Glutamatergic neuron (in vitro differentiated cells): ENCODE measurements at regions not wholly inside any gene's neighbourhood (a gene's known extent, or its start where the extent isn't known, plus 50 kb on each side); places are given as distances from the start of the nearest gene placed in this dataset.

Experiments
- DNase-seq: peaks from one replicate; pipeline ENCODE4 v3.0.0; 2022
- H3K27ac Mint-ChIP-seq: one replicate; pipeline ENCODE4 v1.8.0; 2020; ENCODE audit warnings: mild to moderate bottlenecking, mixed read lengths, inconsistent platforms; ENCODE audit not compliant: unreplicated experiment
- H3K27me3 Mint-ChIP-seq: one replicate; pipeline ENCODE4 v1.8.0; 2020; ENCODE audit warnings: mild to moderate bottlenecking, moderate library complexity, mixed read lengths, inconsistent platforms; ENCODE audit not compliant: unreplicated experiment
- H3K36me3 Mint-ChIP-seq: one replicate; pipeline ENCODE4 v1.8.0; 2020; ENCODE audit warnings: mild to moderate bottlenecking, mixed read lengths, inconsistent platforms; ENCODE audit not compliant: unreplicated experiment
- H3K4me1 Mint-ChIP-seq: one replicate; pipeline ENCODE4 v1.8.0; 2020; ENCODE audit warnings: mild to moderate bottlenecking, low read depth, mixed read lengths, inconsistent platforms; ENCODE audit not compliant: unreplicated experiment
- H3K4me3 Mint-ChIP-seq: one replicate; pipeline ENCODE4 v1.8.0; 2020; ENCODE audit warnings: mild to moderate bottlenecking, mixed read lengths, inconsistent platforms; ENCODE audit not compliant: unreplicated experiment
- H3K9me3 Mint-ChIP-seq: one replicate; pipeline ENCODE4 v1.8.0; 2020; ENCODE audit warnings: mild to moderate bottlenecking, moderate library complexity, mixed read lengths, inconsistent platforms; ENCODE audit not compliant: unreplicated experiment
- TF ChIP-seq, protein P1 (sequence below): fragments of 200-600 bp; sonication (generic); IDR thresholded peaks from one replicate; pipeline ENCODE4 v1.5.0; 2021; ENCODE audit not compliant: partially characterized antibody, unreplicated experiment

DNA sequence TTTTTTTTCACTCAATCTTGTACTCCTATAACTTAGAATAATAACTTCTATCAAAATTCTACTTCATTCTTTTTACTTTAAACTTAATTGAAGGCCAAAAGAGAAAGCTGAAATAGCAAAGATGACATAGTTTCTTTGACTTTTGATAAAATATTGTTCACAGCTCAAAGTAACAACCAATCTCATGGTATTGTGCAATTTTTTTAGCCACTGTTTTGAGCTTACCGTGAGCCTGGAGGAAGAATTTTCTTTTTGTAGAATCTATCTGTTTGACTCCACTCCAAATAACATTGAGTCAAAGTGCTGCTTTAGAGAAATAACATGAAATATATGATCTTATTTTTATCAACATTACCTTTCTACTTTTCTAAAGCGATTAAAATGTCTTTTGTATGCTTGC is 903.9 kb upstream of the FOXG1 start:
- DNase-seq: no peak
- Mint-ChIP-seq H3K4me3 (no peak overlapping the region), H3K27ac (no peak overlapping the region), H3K4me1 (no peaks in the 10 kb centered on the region), H3K27me3 (no peaks in the 10 kb centered on the region), H3K36me3 (no peaks in the 10 kb centered on the region), H3K9me3 (no peaks in the 10 kb centered on the region)
- TF ChIP-seq, protein P1, sequence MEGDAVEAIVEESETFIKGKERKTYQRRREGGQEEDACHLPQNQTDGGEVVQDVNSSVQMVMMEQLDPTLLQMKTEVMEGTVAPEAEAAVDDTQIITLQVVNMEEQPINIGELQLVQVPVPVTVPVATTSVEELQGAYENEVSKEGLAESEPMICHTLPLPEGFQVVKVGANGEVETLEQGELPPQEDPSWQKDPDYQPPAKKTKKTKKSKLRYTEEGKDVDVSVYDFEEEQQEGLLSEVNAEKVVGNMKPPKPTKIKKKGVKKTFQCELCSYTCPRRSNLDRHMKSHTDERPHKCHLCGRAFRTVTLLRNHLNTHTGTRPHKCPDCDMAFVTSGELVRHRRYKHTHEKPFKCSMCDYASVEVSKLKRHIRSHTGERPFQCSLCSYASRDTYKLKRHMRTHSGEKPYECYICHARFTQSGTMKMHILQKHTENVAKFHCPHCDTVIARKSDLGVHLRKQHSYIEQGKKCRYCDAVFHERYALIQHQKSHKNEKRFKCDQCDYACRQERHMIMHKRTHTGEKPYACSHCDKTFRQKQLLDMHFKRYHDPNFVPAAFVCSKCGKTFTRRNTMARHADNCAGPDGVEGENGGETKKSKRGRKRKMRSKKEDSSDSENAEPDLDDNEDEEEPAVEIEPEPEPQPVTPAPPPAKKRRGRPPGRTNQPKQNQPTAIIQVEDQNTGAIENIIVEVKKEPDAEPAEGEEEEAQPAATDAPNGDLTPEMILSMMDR: no peak

DNA sequence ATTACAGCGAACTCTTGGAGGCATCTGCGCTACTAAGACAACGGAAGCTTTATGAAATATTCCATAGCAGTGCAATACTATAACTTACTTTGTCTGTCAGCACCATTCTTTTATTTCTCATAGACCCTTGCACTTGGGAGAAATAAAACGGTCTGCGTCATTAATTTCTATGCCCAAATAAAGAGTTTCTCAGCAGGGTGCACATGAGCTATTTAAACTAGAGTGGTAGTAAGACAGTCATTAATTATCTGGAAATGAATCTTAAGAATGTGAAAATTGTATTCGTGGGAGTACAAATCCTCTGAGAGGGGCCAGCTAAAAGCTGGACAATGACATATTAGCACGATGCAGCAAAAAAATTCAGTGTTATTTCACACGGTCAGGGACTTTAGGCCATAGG is 903.4 kb upstream of the FOXG1 start:
- Mint-ChIP-seq H3K27me3 (no peaks in the 10 kb centered on the region), H3K4me3 (no peak overlapping the region), H3K4me1 (no peaks in the 10 kb centered on the region), H3K9me3 (no peaks in the 10 kb centered on the region), H3K27ac (no peak overlapping the region), H3K36me3 (no peaks in the 10 kb centered on the region)
- DNase-seq: no peak
- TF ChIP-seq, protein P1: no peak

DNA sequence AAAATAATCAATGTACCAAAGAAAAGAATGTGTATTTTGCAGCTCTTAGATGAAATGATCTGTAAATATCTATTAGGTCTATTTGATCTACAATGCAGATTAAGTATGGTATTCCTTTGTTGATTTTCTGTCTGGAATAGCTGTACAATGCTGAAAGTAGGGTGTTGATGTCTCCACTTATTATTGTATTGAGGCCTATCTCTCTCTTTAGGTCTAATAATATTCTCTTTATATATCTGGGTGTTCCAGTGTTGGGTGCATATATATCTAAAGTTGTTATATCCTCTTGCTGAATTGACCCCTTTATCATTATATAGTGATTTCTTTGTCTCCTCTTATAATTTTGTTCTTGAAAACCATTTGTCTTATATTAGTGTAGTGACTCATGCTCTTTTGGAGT is 885.5 kb upstream of the FOXG1 start:
- Mint-ChIP-seq H3K4me3 (no peak overlapping the region), H3K36me3 (no peaks in the 10 kb centered on the region), H3K9me3 (no peaks in the 10 kb centered on the region), H3K27ac (no peak overlapping the region), H3K4me1 (no peaks in the 10 kb centered on the region), H3K27me3 (no peaks in the 10 kb centered on the region)
- DNase-seq: no peak
- TF ChIP-seq, protein P1: no peak

DNA sequence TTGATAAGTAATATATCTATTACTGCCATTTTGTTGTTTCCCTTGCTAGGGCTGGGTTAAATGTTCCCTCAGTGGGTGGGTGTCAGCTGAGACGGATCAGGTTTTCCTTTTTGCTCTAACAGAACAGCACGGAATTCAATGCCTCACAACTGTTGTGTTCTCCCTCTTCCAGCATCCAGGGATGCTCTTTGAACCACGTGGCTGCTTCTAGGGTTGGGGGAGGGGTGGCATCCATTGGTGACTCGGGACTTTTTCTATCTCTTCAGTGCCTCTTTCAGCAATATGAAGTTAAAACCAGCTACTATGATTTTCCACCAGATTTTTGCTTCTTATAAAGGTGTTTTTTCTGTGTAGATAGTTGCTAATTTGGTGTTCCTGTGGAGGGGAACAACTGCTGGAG is 884.9 kb upstream of the FOXG1 start:
- Mint-ChIP-seq H3K9me3 (no peaks in the 10 kb centered on the region), H3K27me3 (no peaks in the 10 kb centered on the region), H3K27ac (no peak overlapping the region), H3K4me1 (no peaks in the 10 kb centered on the region), H3K36me3 (no peaks in the 10 kb centered on the region), H3K4me3 (no peak overlapping the region)
- DNase-seq: no peak
- TF ChIP-seq, protein P1: no peak

DNA sequence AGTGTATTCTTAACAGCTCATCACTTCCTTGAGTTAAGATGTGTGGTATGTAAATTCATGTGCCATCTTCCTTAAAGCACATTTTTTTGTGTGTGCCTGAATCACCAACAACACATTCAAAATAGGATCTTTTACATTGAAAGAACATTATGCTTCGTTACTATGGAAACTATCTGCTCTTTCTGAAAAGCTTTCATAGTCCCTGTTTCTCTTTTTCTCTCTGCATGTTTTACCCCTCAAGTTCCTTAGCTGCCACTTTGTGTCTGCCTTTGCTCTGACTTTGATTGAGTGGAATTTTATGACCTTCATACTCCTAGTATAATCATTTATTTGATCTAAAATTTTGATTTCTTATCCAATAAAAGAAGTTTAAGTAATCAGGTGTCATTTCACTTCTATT is 880.3 kb upstream of the FOXG1 start:
- TF ChIP-seq, protein P1: no peak
- Mint-ChIP-seq H3K9me3 (no peaks in the 10 kb centered on the region), H3K4me1 (no peaks in the 10 kb centered on the region), H3K36me3 (no peaks in the 10 kb centered on the region), H3K27ac (no peak overlapping the region), H3K27me3 (no peaks in the 10 kb centered on the region), H3K4me3 (no peak overlapping the region)
- no peak for DNase-seq
